ENCODE measurements at regions not wholly inside any gene's neighbourhood (a gene's known extent, or its start where the extent isn't known, plus 50 kb on each side); places are given as distances from the start of the nearest gene placed in this dataset.

DNA sequence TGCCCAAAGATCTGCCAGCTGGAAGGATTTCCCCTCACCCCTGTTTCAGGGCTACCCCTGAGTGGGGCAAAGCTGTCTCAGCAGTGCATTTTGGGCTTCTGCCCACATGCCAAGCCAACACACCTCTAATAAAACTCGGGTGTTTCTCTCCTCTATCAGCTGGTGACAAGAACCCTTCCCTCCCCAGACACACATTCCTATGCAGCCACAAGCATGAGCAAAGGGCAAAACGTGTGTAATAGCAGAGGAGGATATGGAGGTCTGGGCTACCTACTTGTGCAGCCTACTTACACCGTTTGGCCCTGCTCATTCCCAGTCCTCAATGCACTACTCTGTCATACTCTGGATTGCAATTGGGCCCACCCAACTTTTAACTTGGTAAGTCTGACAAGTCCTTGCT is 101.3 kb downstream of the IYD start:
- H3K4me3 ChIP-seq (ENCODE audit: low read depth, low read length), result no peak overlapping the region
- no peak for DNase-seq (ENCODE audit: low read depth)
- TF ChIP-seq, protein P1, sequence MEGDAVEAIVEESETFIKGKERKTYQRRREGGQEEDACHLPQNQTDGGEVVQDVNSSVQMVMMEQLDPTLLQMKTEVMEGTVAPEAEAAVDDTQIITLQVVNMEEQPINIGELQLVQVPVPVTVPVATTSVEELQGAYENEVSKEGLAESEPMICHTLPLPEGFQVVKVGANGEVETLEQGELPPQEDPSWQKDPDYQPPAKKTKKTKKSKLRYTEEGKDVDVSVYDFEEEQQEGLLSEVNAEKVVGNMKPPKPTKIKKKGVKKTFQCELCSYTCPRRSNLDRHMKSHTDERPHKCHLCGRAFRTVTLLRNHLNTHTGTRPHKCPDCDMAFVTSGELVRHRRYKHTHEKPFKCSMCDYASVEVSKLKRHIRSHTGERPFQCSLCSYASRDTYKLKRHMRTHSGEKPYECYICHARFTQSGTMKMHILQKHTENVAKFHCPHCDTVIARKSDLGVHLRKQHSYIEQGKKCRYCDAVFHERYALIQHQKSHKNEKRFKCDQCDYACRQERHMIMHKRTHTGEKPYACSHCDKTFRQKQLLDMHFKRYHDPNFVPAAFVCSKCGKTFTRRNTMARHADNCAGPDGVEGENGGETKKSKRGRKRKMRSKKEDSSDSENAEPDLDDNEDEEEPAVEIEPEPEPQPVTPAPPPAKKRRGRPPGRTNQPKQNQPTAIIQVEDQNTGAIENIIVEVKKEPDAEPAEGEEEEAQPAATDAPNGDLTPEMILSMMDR (IDR thresholded peaks at IDR 0.05; ENCODE audit: control insufficient read depth, extremely low read depth, insufficient read depth), result no peak

DNA sequence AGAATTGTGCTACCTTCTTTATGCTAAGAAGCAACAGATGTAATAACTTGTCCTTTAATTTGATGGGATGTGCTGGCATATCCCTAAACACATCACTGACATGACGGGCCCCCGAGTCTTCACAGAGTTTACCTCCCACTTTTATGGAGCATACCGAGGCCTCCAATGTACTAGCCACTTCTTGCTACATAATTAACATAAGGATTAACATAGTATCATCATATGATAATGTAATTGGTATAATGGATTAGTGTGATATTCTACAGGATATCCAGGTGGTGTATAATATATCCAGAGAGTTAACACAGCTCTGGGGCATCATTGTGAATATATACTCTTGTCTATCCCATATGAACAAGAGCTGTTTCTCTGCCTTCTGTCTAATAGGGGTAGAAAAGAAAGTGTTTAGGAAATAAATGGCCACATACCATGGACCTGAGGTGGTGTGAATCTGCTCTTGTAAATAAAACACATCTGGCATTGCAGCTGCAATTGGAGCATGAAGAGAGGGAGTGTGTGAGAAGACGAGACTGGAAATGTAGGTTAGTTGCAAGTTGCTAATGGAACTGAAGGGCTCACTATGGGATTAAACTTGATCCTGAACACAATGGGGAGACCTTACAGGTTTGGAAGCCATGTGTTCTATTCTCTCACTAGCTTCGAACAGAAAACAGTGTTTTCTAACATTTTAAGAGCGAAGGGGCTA is 102.3 kb downstream of the IYD start:
- H3K4me3 ChIP-seq (ENCODE audit: low read depth, low read length), result no peak overlapping the region
- TF ChIP-seq, protein P1 (IDR thresholded peaks at IDR 0.05; ENCODE audit: control insufficient read depth, extremely low read depth, insufficient read depth), result no peak
- no peak for DNase-seq (ENCODE audit: low read depth)

DNA sequence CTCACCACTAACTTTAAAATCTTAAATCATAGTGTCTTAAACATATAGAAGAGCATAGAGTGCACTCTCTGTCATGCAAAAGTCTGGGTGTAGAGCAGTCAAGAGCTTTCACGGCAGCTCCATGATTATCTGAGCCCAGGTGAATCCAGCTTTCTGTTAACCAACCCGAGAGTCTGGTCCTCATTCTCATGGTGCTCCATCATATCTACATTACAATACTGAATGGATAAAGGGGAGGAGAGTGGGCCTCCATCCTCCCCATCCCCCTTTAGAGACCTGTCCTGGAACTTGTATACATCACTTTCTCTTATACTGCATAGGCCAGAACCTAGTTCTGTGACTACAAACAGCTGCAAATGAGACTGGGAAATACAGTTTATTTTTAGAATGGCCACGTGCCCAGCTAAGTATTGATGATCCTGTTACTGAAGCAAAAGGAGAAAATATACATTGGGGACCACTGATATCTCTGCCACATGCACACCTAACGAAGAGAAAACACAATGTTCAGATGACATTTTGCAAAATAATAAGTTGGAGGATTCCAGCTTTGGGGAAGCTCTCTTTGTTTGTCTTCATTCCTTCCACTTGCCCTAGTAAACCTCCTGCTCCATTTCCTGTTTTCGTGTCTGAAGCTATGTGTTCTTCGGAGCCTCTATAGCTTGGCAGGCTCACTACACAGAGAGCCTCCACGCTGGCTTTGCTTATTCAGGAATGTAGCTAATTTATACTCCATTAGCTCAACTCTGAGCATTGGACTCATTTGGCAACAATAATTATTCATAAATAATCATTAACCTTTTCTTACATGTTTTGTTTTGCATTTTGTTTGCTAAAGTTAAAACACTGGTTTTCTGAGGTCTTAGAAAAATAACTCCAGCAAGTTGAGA is 110.1 kb downstream of the IYD start:
- DNase-seq (ENCODE audit: low read depth), result no peak
- TF ChIP-seq, protein P1 (IDR thresholded peaks at IDR 0.05; ENCODE audit: control insufficient read depth, extremely low read depth, insufficient read depth), result no peak
- no peak overlapping the region for H3K4me3 ChIP-seq (ENCODE audit: low read depth, low read length)

DNA sequence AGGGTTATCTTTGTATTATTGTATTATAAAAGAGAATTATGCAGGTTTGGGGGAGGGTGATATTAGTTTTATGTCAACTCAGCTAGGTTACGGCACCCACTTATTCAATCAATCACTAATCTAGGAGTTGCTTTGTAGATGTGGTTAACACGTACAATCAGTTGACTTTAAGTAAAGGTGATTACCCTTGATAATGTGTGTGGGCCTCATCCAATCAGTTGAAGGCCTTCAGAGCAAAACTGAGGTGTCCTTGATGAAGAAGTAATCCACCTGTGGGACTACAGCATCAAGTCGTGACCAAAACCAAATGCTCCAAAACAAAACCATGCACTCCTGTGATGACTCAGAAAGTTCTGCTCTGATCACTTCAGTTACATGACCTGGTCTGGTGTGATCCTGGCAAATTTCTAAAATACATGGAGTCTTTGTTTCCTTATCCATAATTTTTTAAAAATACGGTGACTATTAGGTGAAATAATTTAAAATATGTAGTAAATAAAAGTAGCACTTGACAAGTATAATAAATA is 114.1 kb downstream of the IYD start:
- H3K4me3 ChIP-seq (ENCODE audit: low read depth, low read length), result no peak overlapping the region
- TF ChIP-seq, protein P1 (IDR thresholded peaks at IDR 0.05; ENCODE audit: control insufficient read depth, extremely low read depth, insufficient read depth), result no peak
- no peak for DNase-seq (ENCODE audit: low read depth)

DNA sequence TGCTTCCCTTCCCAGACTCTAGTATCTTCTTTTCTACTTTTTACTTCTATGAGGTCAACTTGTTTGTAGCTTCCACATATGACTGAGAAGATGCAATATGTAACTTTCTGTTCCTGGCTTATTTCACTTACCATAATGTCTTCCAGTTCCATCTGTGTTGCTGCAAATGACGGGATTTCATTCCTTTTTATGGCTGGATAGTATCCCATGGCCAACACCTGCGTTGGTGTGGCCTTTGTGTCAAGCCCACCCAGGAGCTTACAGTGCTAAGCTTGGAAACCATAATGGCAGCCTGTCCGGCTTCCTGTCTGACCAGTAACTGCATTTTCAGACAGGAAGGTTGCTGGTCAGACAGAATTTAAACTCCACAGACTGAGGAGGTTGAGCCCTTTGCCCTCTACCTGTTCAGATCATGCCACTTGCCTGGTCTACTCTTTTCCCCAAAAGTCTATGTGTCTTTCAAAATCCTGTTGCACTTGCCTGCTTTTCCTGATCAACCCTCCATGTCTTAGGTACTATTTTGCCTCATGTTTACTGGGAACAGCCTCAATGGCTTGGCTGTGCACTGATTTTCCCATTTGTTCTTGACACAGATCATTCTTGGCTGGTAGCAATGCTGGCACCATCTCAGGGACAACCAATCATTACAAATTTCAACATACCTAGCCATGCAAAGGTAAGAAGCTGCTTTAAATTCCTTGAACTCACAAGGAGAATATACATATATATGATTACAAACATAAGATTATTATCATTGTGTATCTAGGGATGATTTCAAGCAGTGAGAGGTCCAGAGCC is 114.3 kb upstream of the PLEKHG1 start:
- no peak overlapping the region for H3K4me3 ChIP-seq (ENCODE audit: low read depth, low read length)
- DNase-seq (ENCODE audit: low read depth), result peak; percentile 76
- TF ChIP-seq, protein P1 (IDR thresholded peaks at IDR 0.05; ENCODE audit: control insufficient read depth, extremely low read depth, insufficient read depth), result no peak

DNA sequence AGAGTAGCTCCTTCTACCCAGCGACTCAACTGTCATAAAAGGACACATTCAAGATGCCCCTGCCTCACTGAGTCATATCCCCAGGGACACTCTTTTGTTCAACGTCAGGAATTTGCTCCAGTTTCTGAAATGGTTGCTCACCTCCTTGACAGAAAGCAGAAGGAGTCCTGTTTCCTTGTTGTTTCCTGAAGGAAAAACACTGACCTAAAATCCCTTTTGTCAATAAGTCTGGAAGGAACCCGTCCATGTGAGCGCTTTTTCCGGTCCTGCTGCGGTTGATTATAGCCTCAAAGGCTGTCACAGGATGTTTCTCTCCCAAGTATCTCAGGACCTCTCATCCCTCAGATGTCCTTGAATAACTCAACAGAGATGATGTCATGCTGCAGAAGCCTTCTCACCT is 113.6 kb upstream of the PLEKHG1 start:
- no peak overlapping the region for H3K4me3 ChIP-seq (ENCODE audit: low read depth, low read length)
- no peak for DNase-seq (ENCODE audit: low read depth)
- TF ChIP-seq, protein P1 (IDR thresholded peaks at IDR 0.05; ENCODE audit: control insufficient read depth, extremely low read depth, insufficient read depth), result no peak

Measured in LNCaP clone FGC (cell line).